T follicular helper cell (primary cell): ENCODE measurements at regions not wholly inside any gene's neighbourhood (a gene's known extent, or its start where the extent isn't known, plus 50 kb on each side); places are given as distances from the start of the nearest gene placed in this dataset.

Source experiments
- DNase-seq: peaks from one replicate; pipeline ENCODE4 v3.0.0-alpha.2; 2020; ENCODE audit warnings: low read depth

DNA sequence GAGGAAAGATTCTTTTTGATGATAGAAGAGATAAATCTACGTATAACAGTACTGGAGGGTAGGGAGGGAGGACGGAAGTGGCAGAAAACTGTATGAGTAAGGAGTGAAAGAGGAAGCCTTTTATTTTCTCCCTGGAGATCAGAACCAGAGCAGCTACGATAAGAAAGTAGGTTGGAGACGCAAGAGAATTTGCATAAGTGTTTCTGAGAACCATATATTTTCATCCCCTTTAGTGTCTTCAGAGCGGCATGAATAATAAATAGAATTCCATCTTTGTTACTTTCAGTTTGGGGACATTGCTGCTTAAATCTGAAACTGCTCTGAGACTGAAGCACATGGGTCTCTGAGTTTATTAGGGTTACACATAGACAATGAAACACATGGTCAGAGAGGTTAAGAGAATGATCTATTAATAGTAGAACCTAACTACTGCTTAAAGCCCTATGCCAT, 230.2 kb upstream of the TNP1 start:
- no peak for DNase-seq

DNA sequence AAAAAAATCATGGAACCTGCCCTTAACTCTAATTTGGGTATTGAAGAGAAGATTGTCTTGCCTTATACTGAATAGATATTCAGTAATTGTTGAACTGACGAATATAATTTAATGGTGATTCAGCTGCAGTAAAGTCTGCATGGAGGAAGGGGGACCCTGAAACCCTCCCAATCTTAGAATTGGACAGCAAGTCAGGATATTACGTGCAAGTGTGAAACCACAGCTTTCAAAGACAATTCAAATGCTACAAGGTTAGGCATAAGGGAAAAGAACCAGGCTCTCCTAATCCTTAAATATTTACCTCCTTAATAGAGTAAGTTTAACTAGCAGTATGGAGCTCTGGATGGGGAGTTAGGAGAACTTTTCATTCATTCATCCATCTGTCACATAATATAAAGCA, 226.9 kb upstream of the TNP1 start:
- no peak for DNase-seq

GRCh38 chr2:217086038-217086522, 226.2 kb upstream of the TNP1 start:
- no peak for DNase-seq

GRCh38 chr2:217085543-217085942, 225.7 kb upstream of the TNP1 start:
- no peak for DNase-seq

DNA sequence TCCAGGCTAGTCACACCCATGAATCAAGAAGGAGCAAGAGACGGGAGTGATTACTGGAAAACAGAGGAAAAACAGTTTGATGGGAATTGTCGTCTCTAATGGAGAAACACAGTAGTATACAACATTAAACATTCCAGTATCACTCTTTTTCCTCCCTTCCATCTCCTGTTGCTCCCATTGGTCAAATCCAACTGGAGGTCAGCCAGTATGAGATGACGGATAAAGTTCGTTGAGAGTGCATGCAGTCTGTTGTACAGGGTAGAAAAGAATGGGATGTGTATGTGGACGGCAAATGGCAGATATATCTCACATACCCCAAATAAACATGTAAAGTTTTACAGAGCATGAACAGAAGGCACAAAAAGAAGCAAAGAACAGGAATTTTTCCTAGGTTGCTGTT, 221.9 kb upstream of the TNP1 start:
- DNase-seq, result no peak

DNA sequence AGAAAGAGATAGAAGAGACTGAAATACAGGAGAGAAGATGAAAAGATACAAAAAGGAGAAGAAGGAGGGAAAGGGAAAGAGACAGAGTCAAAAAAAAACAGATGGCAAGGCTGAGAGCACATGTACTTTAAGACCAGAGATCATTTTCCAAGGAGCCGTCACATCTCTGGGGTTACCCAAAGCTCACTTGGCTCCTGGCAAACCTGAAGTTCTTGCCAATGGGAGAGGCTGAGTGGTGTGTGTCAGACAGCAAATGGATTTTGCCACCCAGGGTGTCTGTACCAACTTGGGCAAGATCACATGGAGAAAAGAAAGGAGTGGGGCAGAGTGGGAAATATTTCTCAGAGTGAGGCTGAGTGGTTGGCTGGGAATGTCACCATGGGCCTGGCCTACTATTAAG, 219.3 kb upstream of the TNP1 start:
- no peak for DNase-seq

GRCh38 chr2:217077831-217078407, 218.1 kb upstream of the TNP1 start:
- no peak for DNase-seq

DNA sequence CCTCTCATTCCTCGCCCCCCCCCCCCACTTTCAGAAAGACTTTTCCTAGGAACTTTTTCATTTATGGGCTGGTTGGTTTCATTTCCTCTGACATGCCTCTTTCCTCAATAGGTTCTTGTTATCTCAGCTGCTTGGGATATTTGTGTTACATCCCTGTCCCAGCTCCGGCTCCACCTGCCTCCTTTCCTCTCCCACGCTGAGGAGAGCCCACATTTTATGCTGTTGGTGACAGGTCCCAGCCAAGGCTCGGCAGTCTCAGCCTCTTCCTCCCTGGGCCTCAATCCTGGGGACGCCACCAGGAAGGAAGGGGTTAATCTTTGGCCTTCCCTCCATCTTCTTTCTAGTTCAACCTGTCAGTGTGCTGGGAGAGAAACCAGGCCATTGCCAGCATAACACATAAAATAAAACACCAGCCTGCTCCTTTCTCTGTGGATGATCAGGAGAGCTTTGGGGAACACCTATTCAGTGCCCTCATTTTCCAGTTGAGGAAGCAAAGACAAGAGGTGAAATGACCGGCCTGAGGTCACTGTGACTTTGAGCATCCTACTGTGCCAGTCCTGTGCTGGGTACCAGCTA, 216.9 kb upstream of the TNP1 start:
- no peak for DNase-seq

DNA sequence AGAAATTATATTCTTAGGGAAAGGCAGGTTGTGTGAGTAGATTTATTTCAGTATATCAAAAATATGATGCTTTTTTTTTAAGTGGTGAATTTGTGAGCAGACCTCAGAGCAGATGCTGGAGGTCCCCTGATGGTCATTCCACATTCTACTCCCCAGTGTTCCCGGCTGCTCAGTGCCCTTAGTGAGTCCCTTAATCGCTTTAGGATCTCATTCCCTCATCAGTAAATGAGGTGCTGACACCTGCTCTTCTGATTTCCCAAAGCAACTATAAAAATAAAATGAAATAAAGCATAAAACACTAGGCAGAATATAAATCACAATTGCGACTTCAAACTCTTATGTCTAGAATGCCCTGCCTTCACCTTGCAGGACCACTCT, 216.2 kb upstream of the TNP1 start:
- no peak for DNase-seq

GRCh38 chr2:217075268-217076057, 215.6 kb upstream of the TNP1 start:
- DNase-seq, result no peak

DNA sequence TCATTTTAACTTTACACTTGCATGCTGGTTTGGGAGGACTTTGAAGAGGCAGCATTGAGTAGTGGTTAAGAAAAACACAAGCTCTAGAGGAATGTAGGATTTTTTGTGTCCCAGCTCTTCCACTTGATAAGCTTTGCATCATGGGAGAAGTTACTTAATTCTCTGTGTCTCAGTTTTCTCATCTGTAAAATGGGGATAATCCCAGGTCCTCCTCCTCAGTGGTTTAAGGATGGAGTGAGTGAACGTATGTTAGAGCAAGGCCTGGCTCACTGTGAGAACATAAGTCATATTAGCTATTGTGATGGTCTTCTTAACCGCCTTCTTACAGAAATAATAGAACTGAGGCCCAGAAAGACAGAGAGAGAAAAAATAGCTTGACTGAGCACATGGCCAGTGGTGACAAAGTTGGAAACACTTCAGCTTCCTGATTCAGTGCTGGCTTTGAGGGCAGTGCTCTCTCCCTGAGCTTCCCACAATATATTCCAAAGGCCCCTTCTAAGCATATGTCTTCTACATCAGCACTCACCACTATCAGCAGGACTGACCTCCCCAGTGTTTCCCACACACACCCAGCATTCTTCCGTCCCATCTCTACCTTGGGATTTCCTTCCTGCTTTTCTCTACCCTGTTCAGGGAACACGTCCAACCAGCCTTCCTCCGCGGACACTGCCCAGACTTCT, 214.9 kb upstream of the TNP1 start:
- no peak for DNase-seq

- no peak for DNase-seq
Measured at GRCh38 chr2:217071416-217071815, 211.6 kb upstream of the TNP1 start.

DNA sequence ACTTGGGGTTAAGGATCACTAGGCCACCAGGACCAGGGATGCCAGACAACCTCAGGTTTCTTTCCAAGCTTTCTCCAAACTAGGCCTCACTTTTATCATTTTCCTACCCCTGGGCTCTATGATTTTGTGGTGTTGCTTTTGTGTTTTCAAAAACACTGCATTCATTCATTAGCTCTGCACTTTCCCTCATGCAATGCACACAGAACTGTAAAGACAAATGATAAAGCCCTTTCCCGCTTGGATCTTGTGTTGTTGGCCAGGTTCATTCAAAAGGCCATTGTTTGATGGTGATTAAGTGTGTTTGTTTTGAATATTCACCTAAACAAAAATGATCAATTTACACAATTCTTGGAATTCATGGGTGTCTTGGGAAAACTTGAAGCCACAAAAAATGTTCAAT, 210.7 kb upstream of the TNP1 start:
- no peak for DNase-seq

GRCh38 chr2:217070043-217070430, 210.2 kb upstream of the TNP1 start:
- DNase-seq, result no peak

DNA sequence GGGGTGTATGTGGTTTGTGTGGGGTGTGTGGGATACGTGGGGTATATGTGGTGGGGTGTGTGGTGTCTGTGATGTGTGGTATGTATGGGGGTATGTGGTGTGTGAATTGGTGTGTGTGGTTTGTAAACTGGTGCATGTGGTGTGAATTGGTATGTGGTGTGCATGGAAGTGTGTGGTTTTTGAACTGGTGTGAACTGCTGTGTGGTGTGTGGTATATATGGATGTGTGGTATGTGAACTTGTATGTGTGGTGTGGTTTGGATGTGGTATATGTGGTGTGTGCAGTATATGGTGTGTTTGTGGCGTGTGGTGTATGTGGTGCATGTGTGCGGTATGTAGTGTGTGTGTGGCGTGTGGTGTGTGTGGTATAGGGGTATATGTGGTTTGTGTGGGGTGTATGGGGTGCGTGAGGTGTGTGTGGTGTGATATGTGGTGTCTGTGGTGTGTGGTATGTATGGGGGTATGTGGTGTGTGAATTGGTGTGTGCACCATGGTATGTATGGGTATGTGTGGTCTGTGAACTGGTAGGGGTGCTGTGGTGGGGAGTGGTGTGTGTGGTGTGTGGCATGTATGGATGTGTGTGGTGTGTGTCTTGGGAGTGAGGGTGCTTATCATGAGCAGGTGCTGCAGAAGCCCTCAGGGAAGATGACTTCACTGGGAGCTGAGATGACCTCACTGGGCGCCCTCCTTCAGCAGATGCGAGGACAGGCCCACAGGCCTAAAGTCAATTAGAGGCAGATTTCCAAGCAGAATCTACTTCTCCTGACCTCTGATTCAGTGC, 209.6 kb upstream of the TNP1 start:
- DNase-seq, result no peak

DNA sequence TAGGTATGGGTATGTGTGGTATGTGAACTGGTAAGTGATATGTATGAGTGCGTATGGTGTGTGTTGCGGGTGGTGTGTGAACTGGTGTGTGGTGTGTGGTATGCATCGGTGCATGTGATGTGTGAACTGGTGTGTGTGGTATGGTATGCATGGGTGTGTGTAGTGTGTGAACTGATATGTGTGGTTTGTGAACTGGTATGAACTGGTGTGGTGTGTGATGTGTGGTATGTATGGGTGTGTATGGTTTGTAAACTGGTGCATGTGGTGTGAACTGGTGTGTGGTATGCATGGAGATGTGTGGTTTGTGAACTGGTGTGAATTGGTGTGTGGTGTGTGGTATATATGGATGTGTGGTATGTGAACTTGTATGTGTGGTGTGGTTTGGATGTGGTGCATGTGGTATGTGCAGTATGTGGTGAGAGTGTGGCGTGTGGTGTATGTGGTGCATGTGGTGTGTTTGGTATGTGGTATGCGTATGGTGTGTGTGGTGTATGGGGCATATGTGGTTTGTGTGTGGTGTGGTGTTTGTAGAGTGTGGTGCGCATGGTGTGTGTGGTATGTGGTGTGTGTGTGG, 208.9 kb upstream of the TNP1 start:
- DNase-seq, result no peak

DNA sequence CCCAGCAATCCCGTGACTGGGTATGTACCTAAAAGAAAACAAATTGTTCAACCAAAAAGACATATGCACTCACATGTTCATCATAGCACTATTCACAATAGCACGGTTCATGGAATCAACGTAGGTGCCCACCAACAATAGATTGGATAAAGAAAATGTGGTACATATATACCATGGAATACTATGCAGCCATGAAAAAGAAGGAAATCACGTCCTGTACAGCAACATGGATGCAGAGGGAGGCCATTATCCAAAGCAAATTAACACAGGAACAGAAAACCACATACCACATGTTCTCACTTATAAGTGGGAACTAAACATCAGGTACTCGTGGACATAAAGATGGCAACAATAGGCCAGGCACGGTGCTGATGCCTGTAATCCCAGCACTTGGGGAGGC, 207.9 kb upstream of the TNP1 start:
- no peak for DNase-seq

- no peak for DNase-seq
Measured at GRCh38 chr2:217066510-217067270, 206.8 kb upstream of the TNP1 start.

DNA sequence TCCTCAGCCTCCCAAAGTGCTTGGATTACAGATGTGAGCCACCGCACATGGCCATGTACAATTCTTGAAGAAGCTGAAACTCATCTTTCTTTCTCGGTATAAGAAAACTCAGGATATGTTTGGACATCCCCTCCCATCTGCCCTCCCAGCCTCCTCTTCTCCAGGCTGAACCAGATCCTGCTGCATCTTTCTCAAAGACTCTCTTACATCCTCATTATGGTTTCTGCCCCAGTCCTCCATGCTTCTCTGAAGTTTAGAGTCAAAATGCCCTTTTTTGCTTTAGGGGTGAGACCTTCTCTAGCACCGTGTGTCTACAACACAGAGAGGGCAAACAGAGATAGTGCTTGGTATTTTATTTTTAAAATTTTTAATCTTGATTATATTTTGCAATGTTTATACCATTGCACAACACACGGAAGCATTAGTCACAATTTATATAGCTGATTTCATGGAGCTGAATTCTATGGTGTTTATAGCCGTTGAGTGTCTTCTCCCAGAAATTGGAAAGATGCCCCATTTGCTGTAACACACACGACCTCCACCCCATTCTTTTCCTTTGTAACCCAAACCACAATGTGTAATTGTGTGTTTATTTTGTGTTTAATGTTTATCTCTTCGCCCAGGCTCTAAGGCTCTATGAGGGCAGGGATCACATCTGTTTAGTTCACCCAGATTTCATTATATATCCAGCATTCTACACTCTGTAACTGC, 206.0 kb upstream of the TNP1 start:
- DNase-seq, result no peak

DNA sequence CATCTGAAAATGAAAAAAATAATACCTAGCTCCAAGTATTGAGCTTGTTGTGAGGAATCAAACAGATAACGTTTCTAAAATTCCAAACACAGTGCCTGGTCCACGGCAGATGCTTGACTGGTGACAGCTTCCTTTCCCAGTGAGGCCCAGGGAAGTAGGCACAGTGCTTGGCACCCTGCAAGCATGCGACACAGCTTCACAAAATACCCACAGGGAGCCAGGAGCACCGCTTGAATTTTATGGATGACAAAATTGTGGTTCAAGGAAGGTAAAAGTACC, 205.1 kb upstream of the TNP1 start:
- no peak for DNase-seq
